ENCODE measurements at regions not wholly inside any gene's neighbourhood (a gene's known extent, or its start where the extent isn't known, plus 50 kb on each side); places are given as distances from the start of the nearest gene placed in this dataset.

DNA sequence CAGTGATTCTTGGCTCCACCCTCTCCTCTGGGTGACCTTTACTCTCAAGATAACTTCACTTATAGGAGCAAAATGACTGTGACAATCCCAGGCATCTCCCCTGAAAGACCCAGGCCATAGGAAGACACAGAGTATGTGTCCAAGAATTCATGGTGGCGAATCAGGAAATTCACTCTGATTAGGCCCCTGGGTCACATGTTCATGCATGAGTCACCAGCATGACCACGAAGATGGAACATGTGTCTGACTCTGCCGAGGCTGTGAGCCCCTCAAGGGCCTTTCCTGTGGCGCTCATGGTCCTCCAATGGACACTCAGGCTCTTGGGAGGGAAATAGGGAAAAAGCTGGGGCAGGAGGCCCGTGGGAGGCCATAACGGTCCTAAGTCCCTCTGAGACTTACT lies 74.0 kb upstream of the TEX51 start:
- DNase-seq (ENCODE audit: low read depth): peak; percentile 58
- H3K4me3 ChIP-seq (ENCODE audit: low read depth, low read length): no peak overlapping the region
- no peak for TF ChIP-seq MYC (IDR thresholded peaks at IDR 0.05; ENCODE audit: low read depth, low read length)
- TF ChIP-seq, protein P1, sequence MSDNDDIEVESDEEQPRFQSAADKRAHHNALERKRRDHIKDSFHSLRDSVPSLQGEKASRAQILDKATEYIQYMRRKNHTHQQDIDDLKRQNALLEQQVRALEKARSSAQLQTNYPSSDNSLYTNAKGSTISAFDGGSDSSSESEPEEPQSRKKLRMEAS (IDR thresholded peaks at IDR 0.05; ENCODE audit: low read depth, low read length): peak; percentile 88

DNA sequence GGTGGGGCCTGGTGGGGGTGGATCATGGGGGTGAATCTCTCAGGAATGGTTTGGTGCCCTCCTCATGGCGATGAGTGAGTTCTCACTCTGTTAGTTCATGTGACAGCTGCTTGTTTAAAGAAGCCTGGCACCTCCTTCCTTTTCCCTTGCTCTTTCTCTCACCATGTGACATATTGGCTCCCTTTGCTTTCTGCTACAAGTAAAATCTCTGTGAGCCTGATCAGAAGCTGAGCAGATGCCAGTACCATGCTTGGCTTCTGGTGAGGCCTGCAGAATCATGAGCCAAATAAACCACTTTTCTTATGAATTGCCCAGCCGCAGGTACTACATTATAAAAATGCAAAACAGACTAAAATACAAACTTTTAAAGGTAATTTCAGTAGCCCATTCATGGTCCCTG lies 73.4 kb upstream of the TEX51 start:
- no peak overlapping the region for H3K4me3 ChIP-seq (ENCODE audit: low read depth, low read length)
- TF ChIP-seq, protein P1 (IDR thresholded peaks at IDR 0.05; ENCODE audit: low read depth, low read length): no peak
- TF ChIP-seq CTCF (IDR thresholded peaks at IDR 0.05; ENCODE audit: low read depth, low read length) (no peak), POLR2A (IDR thresholded peaks at IDR 0.05; ENCODE audit: extremely low read depth, insufficient read length) (no peak), MYC (IDR thresholded peaks at IDR 0.05; ENCODE audit: low read depth, low read length) (no peak)
- DNase-seq (ENCODE audit: low read depth): no peak

GRCh38 chr2:126826491-126826890 lies 72.2 kb upstream of the TEX51 start:
- peak; percentile 31 for DNase-seq (ENCODE audit: low read depth)
- TF ChIP-seq POLR2A (IDR thresholded peaks at IDR 0.05; ENCODE audit: extremely low read depth, insufficient read length): no peak
- no peak overlapping the region for H3K4me3 ChIP-seq (ENCODE audit: low read depth, low read length)

DNA sequence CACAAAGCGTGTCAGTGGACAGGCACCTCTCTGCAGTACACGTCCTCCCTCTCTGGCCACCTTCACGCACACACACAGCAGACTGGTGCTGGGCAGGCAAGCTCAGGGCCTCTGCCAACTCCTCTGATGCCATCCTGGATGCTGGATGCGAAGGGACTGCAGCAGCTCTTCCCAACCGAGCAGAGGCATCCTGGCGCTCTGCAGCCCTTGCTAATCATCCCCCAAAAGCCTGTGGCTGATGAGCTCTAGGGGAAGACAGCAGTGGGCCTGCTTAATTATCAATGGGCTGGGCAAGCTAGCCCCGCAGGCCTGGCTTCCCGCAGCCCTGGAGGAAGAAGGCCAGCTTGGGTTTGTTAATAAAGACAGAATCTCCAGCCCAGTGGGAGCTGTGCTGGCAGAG lies 71.3 kb upstream of the TEX51 start:
- no peak for TF ChIP-seq POLR2A (IDR thresholded peaks at IDR 0.05; ENCODE audit: extremely low read depth, insufficient read length)
- TF ChIP-seq CTCF (IDR thresholded peaks at IDR 0.05; ENCODE audit: low read depth, low read length): no peak
- TF ChIP-seq, protein P1 (IDR thresholded peaks at IDR 0.05; ENCODE audit: low read depth, low read length): no peak
- no peak for TF ChIP-seq MYC (IDR thresholded peaks at IDR 0.05; ENCODE audit: low read depth, low read length)
- H3K4me3 ChIP-seq (ENCODE audit: low read depth, low read length): no peak overlapping the region
- no peak for DNase-seq (ENCODE audit: low read depth)

DNA sequence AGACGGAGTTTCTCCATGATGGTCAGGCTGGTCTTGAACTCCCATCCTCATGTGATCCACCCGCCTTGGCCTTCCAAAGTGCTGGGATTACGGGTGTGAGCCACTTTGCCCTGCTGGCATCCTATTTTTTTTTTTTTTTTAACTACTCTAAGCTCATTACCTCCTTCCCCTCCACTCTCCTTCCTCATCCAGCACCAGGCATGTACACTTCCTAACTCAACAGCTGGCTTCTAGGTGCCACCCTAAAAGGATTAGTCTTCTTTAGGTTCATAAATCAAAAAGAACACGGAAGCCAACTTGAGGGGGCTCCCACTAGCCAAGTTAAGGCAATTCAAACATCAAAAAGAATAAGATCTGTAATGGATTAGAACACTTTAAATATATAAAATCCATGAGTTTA lies 70.6 kb upstream of the TEX51 start:
- DNase-seq (ENCODE audit: low read depth): peak; percentile 57
- no peak overlapping the region for H3K4me3 ChIP-seq (ENCODE audit: low read depth, low read length)
- TF ChIP-seq MYC (IDR thresholded peaks at IDR 0.05; ENCODE audit: low read depth, low read length): no peak
- TF ChIP-seq, protein P1 (IDR thresholded peaks at IDR 0.05; ENCODE audit: low read depth, low read length): no peak
- no peak for TF ChIP-seq POLR2A (IDR thresholded peaks at IDR 0.05; ENCODE audit: extremely low read depth, insufficient read length)
- no peak for TF ChIP-seq CTCF (IDR thresholded peaks at IDR 0.05; ENCODE audit: low read depth, low read length)

DNA sequence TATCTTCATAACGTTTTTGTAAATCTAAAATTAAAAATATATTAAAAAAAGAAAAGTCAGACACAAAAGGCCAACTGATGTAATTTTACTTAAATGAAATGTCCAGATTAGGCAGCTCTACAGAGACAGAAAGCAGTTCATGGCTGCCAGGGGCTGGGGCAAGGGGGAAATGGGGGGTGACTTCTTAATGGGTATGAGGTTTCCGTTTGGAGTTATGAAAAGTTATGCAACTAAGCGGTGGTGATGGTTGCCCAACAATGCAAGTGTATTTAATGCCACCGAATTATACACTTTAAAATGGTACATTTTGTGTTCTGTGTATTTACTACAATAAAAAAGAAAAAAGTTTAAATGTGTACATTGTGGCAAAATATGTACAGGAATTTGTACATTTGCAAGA lies 70.2 kb upstream of the TEX51 start:
- peak overlapping the region; percentile 32 for H3K4me3 ChIP-seq (ENCODE audit: low read depth, low read length)
- TF ChIP-seq, protein P1 (IDR thresholded peaks at IDR 0.05; ENCODE audit: low read depth, low read length): no peak
- no peak for TF ChIP-seq POLR2A (IDR thresholded peaks at IDR 0.05; ENCODE audit: extremely low read depth, insufficient read length)
- TF ChIP-seq MYC (IDR thresholded peaks at IDR 0.05; ENCODE audit: low read depth, low read length): no peak
- TF ChIP-seq CTCF (IDR thresholded peaks at IDR 0.05; ENCODE audit: low read depth, low read length): no peak
- peak; percentile 94 for DNase-seq (ENCODE audit: low read depth)
